ENCODE measurements at regions not wholly inside any gene's neighbourhood (a gene's known extent, or its start where the extent isn't known, plus 50 kb on each side); places are given as distances from the start of the nearest gene placed in this dataset.

- TF ChIP-seq ZNF138 (tag by site-specific recombination; IDR thresholded peaks at IDR 0.05; ENCODE audit: borderline replicate concordance), result no peak
- TF ChIP-seq CTCF (tag by site-specific recombination; IDR thresholded peaks at IDR 0.05), result no peak
- TF ChIP-seq INSM2 (tag by site-specific recombination; IDR thresholded peaks at IDR 0.05), result no peak
- no peak for TF ChIP-seq ZNF221 (tag by site-specific recombination; IDR thresholded peaks at IDR 0.05; ENCODE audit: borderline replicate concordance)
- no peak for TF ChIP-seq YY1 (tag by site-specific recombination; IDR thresholded peaks at IDR 0.05)
- no peak for TF ChIP-seq ZNF544 (tag by site-specific recombination; IDR thresholded peaks at IDR 0.05)
- no peak for TF ChIP-seq PRDM10 (tag by site-specific recombination; IDR thresholded peaks at IDR 0.05)
- TF ChIP-seq ZNF707 (tag by site-specific recombination; IDR thresholded peaks at IDR 0.05), result no peak
- TF ChIP-seq SP3 (tag by site-specific recombination; IDR thresholded peaks at IDR 0.05), result no peak
- TF ChIP-seq ZNF48 (tag by site-specific recombination; IDR thresholded peaks at IDR 0.05), result no peak
- no peak for TF ChIP-seq ZNF354C (tag by site-specific recombination; IDR thresholded peaks at IDR 0.05; ENCODE audit: borderline replicate concordance, low read depth)
Measured at GRCh38 chr13:82214341-82214740, 1667.9 kb downstream of the SLITRK1 start.
